T47D (cell line): ENCODE measurements at regions not wholly inside any gene's neighbourhood (a gene's known extent, or its start where the extent isn't known, plus 50 kb on each side); places are given as distances from the start of the nearest gene placed in this dataset.
A peak's percentile ranks its signal among the peaks of the same experiment; 100 is the strongest.

Experiments used
- DNase-seq, 2 experiments: peaks; one replicate each; pipeline versions ENCODE4 v3.0.0 to v3.0.0-alpha.2; 2011 to 2012; ENCODE audit warnings: low read depth in 1 of 2, low spot score in 1 of 2
- JUND ChIP-seq: IDR thresholded peaks from 2 replicates; pipeline ENCODE4 v1.6.1; 2012; ENCODE audit warnings: low read depth
- in situ Hi-C: cut with HindIII; loops from 2 replicates; pipeline ENCODE4 v1.10.0; 2016; ENCODE audit warnings: low sequenced_read_pairs, low pct_unique_long_range_greater_than_20kb

- no peak for DNase-seq
- in situ Hi-C loops: no loop called here
- TF ChIP-seq JUND: no peak
Measured at GRCh38 chr11:33525789-33526188, 174.8 kb downstream of the C11orf91 start.

- in situ Hi-C loops: no loop called here
- DNase-seq: no peak
- TF ChIP-seq JUND: no peak
Measured at GRCh38 chr11:33521384-33521783, 179.2 kb downstream of the C11orf91 start.

DNA sequence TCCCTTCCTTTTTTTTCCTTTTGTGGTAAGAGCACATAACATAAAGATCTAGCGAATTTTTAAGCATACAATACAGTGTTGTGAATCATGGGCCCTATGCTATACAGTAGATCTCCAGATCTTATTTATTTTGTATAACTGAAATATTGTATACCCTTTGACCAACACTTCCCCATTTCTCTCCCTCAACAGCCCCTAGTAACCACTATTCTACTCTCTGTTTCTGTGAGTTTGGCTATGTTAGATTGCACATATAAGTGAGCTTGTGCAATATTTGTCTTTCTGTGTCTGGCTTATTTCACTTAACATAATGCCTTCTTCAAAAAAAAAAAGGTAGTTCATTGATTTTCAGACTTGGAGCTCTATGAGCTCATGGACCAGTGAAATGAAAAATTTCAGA lies 180.5 kb downstream of the C11orf91 start:
- no peak for DNase-seq
- no peak for TF ChIP-seq JUND
- in situ Hi-C loops: no loop called here

DNA sequence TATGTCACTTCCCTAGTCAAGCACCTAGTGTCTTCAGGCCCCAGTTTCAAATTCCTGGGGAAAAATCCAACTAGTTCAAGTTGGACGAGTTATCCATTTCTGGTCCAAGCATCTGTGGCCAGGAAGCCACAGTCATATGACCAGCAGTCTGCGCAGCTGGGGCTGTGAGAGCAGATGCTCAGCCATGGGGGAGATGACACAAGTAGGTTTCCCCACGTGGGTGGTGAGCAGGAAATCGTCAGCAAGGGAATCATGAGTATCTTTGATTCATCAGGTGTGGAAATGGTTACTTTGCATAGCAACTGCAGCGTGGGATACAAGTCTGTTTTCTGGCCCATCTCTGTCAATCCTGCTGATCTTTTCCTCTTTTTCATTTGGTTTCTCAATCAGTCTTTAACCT lies 185.3 kb downstream of the C11orf91 start:
- in situ Hi-C loops: no loop called here
- no peak for DNase-seq
- no peak for TF ChIP-seq JUND

DNA sequence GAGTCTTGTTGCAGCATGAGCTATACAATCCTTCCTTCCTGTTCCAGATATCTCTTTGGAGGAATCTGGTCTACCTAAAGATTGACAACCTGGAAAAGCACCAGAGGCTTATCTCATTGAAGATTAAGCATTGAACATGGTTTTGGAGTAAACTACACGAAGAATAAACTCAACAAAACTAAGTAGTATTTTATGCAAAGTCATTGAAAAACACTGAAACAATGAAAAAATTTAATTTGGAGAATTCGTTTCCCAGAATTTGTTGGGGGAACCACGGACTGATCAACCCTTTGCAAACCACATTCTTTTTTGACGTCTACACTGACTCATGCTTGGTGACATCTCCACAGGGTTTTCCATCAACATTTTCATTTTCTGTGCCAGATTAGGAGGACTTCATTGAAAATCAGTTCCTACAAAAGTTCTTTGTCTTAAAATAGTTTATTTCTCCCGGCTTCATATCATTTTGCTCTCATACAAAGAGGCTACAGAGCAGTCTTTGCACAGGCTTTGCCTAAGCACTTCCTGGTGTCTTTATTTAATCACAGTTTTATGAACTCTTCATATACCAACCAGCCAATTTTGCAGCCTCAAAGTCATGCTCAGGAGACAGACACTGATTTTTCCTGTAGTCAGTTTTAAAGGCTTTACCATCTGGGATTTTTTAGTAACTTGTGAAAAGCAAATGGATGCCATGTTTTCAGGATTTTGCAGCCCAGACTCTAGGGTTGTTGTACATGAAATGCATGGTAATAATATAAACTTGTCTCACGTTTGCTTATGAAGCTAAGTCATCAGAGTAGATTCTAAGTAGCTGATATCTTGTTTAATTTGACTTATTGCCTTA lies 186.3 kb downstream of the C11orf91 start:
- no peak for DNase-seq
- no peak for TF ChIP-seq JUND
- in situ Hi-C loops: no loop called here

DNA sequence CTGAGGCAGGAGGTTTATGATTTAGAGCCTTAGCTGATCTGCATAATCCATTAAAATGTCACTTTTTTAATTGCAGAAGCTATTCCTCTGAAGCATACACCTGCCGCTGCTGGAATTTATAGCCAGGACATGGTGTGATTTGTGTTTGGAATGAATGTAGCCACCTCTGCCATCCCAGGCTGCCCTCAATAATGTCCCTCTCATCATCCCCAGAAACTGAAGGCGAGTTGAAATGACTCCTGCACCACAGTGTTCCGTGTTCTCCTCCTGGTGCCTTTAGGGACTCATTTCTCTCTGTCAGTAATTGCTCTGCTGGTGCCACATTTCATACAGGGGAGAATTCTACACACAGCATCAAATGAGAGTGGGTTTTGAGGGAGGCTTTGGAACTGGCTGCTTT lies 191.0 kb downstream of the C11orf91 start:
- in situ Hi-C loops: no loop called here
- DNase-seq: no peak
- no peak for TF ChIP-seq JUND

GRCh38 chr11:33507967-33508366 lies 192.7 kb downstream of the C11orf91 start:
- DNase-seq: peak in 1 of 2 experiments; percentile 62

GRCh38 chr11:33507356-33507755 lies 193.3 kb downstream of the C11orf91 start:
- no peak for TF ChIP-seq JUND
- no peak for DNase-seq
- in situ Hi-C loops: no loop called here

More at GRCh38 chr11:33507967-33508366, 192.7 kb downstream of the C11orf91 start:
- in situ Hi-C loops: no loop called here
- TF ChIP-seq JUND: no peak

GRCh38 chr11:33505093-33505492 lies 195.5 kb downstream of the C11orf91 start:
- no peak for DNase-seq
- no peak for TF ChIP-seq JUND
- in situ Hi-C loops: no loop called here

GRCh38 chr11:33500861-33501479 lies 199.7 kb downstream of the C11orf91 start:
- TF ChIP-seq JUND: no peak
- in situ Hi-C loops: no loop called here
- peak in 1 of 2 experiments; percentile 77 for DNase-seq

DNA sequence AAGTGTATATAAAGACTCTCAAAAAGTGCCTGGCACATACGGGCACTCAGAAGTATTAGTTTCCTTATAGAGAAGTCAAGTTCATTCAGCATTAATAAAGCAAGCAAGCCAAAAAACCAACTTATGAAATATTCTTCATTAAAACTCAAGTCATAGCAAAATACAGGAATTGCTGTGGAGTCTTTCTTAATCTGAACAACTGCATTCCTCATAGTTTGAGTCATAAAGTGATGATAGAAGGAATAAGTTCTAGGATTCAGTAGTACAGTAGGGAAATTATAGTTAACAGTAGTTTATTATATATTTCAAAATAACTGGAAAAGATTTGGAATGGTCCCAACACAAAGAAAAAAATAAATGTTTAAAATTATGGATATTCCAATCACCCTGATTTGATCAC lies 200.3 kb downstream of the C11orf91 start:
- DNase-seq: no peak
- no peak for TF ChIP-seq JUND
- in situ Hi-C loops: no loop called here

DNA sequence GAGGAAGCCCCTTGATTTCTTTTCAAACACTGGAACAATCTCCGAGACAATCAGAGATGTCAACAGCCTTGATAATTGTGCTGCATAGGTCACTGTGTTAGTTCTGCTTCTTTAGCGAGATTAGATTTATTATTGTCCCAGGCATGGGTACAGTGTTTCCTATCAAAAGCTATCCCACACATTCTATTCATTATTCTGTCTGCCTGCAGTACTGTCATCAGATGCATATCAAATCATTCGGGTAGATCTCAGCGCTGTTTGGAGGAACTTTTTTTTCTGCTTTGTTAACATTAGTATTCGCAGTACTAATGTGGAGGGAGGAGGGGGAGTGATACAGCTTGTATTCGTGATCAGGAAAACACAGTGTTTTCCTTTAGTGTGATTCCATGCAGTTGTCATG lies 208.0 kb downstream of the C11orf91 start:
- DNase-seq: no peak
- in situ Hi-C loops: no loop called here
- no peak for TF ChIP-seq JUND

- DNase-seq: no peak
- TF ChIP-seq JUND: no peak
- in situ Hi-C loops: no loop called here
Measured at GRCh38 chr11:33490842-33491370, 209.7 kb downstream of the C11orf91 start.
